H7 (cell line): ENCODE measurements at regions not wholly inside any gene's neighbourhood (a gene's known extent, or its start where the extent isn't known, plus 50 kb on each side); places are given as distances from the start of the nearest gene placed in this dataset.

Experiments
- DNase-seq: peaks from one replicate; pipeline ENCODE4 v3.0.0; 2012
- H3K27me3 ChIP-seq: 2 replicates; pipeline ENCODE4 v1.6.0; 2011; ENCODE audit warnings: mild to moderate bottlenecking, low read length; ENCODE audit not compliant: control insufficient read depth, insufficient read depth
- H3K36me3 ChIP-seq: replicated peaks from 2 replicates; pipeline ENCODE4 v1.5.1; 2011; ENCODE audit warnings: low read length; ENCODE audit not compliant: control insufficient read depth, insufficient read depth
- H3K4me3 ChIP-seq: 2 replicates; pipeline ENCODE4 v1.5.1; 2011; ENCODE audit warnings: low read depth, mild to moderate bottlenecking, control low read depth, low read length, moderate library complexity; ENCODE audit not compliant: insufficient read depth

- H3K36me3 ChIP-seq, result no peaks in the 10 kb centered on the region
- DNase-seq, result no peak
- no peak overlapping the region for H3K4me3 ChIP-seq
- no peaks in the 10 kb centered on the region for H3K27me3 ChIP-seq
Measured at GRCh38 chr6:84453499-84453898, 226.1 kb upstream of the CEP162 start.

DNA sequence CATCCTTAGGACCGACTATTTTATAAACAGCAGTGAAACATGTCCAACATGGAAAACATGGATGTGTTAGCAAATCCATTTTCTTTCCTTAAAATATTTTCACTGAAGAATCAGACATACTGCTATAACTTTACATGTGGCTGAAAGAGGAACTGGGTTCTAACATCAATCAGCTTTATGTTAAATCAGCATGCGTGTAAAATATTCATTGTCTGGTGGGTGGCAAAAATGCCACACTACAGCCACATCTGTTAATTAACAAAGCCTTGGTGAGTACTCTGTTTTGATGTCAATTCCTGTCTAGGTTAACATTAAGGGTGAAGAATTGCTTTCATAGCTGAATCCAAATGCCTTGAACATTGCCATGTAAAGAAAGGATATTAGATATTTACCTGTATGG is 222.6 kb upstream of the CEP162 start:
- no peaks in the 10 kb centered on the region for H3K36me3 ChIP-seq
- no peak for DNase-seq
- H3K4me3 ChIP-seq, result no peak overlapping the region
- H3K27me3 ChIP-seq, result no peaks in the 10 kb centered on the region

GRCh38 chr6:84449220-84449619 is 221.8 kb upstream of the CEP162 start:
- H3K27me3 ChIP-seq, result no peaks in the 10 kb centered on the region
- no peak for DNase-seq
- no peak overlapping the region for H3K4me3 ChIP-seq
- H3K36me3 ChIP-seq, result no peaks in the 10 kb centered on the region

GRCh38 chr6:84448331-84448730 is 220.9 kb upstream of the CEP162 start:
- no peak overlapping the region for H3K4me3 ChIP-seq
- no peak for DNase-seq
- H3K27me3 ChIP-seq, result no peaks in the 10 kb centered on the region
- no peaks in the 10 kb centered on the region for H3K36me3 ChIP-seq

DNA sequence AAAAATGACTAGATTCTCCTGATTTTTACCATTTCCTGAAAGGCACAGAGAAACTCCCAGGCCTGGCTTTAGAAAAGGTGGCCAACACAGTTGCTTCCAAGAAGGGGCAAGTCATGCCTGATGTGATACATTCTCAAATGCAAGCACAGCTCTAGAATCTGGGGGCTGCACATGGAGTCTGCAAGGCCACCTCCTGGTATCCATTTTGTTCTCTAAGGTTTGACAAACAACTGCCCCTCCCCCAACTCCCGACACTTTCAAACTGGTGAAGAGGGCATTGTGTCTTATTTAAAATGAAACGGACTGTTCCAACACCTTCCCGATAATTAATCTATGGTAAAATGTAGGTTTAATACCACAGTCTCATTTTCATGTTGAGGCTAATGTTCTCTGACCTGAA is 220.2 kb upstream of the CEP162 start:
- DNase-seq, result no peak
- no peaks in the 10 kb centered on the region for H3K36me3 ChIP-seq
- no peaks in the 10 kb centered on the region for H3K27me3 ChIP-seq
- H3K4me3 ChIP-seq, result no peak overlapping the region

GRCh38 chr6:84445068-84445467 is 217.6 kb upstream of the CEP162 start:
- Histone ChIP-seq H3K27me3 (no peaks in the 10 kb centered on the region), H3K36me3 (no peaks in the 10 kb centered on the region), H3K4me3 (no peak overlapping the region)
- no peak for DNase-seq

- Histone ChIP-seq H3K36me3 (no peaks in the 10 kb centered on the region), H3K27me3 (no peaks in the 10 kb centered on the region), H3K4me3 (no peak overlapping the region)
- no peak for DNase-seq
Measured at GRCh38 chr6:84442208-84442607, 214.8 kb upstream of the CEP162 start.

DNA sequence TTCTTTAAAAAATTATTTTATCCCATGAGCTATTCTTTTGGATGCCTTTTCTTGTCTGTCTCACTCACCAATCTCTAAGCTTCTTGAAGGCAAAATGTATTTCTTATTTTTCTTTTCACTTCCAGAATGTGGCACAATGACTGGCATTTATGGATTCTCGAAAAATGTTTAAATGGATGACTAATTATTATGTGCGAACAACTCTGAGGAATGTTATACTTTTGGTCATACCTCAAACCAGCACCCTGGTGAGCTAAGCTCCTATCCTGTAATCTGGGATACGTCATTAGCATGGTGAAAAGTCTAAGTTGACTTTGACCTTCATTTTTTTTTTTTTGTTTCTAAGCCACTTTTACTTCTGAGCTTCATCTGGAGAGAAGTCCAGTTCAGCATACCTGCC is 214.0 kb upstream of the CEP162 start:
- Histone ChIP-seq H3K4me3 (no peak overlapping the region), H3K27me3 (no peaks in the 10 kb centered on the region), H3K36me3 (no peaks in the 10 kb centered on the region)
- DNase-seq, result no peak

GRCh38 chr6:84434550-84434949 is 207.1 kb upstream of the CEP162 start:
- no peaks in the 10 kb centered on the region for H3K36me3 ChIP-seq
- H3K27me3 ChIP-seq, result no peaks in the 10 kb centered on the region
- no peak overlapping the region for H3K4me3 ChIP-seq
- DNase-seq, result no peak

DNA sequence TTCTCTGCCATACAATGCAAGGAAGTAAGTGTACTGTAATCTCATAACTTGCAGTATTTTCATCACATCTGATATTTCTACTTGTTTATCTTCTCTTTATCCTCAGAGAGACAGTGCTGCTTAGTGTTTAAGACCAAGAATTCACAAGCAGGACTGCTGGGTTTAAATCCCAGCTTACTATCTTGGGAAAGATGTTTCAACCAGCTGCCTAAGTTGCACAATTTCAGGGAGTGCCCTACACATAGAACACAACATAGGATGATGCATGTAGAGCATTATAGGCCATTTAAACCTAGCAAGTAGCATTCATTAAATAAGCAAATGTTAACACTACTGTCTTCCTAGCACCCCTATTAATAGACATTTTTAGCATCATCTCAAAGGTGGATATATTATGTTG is 205.2 kb upstream of the CEP162 start:
- H3K36me3 ChIP-seq, result no peaks in the 10 kb centered on the region
- no peak overlapping the region for H3K4me3 ChIP-seq
- DNase-seq, result no peak
- no peaks in the 10 kb centered on the region for H3K27me3 ChIP-seq

- Histone ChIP-seq H3K4me3 (no peak overlapping the region), H3K36me3 (no peaks in the 10 kb centered on the region), H3K27me3 (no peaks in the 10 kb centered on the region)
- DNase-seq, result peak; percentile 22
Measured at GRCh38 chr6:84428300-84428907, 201.0 kb upstream of the CEP162 start.

DNA sequence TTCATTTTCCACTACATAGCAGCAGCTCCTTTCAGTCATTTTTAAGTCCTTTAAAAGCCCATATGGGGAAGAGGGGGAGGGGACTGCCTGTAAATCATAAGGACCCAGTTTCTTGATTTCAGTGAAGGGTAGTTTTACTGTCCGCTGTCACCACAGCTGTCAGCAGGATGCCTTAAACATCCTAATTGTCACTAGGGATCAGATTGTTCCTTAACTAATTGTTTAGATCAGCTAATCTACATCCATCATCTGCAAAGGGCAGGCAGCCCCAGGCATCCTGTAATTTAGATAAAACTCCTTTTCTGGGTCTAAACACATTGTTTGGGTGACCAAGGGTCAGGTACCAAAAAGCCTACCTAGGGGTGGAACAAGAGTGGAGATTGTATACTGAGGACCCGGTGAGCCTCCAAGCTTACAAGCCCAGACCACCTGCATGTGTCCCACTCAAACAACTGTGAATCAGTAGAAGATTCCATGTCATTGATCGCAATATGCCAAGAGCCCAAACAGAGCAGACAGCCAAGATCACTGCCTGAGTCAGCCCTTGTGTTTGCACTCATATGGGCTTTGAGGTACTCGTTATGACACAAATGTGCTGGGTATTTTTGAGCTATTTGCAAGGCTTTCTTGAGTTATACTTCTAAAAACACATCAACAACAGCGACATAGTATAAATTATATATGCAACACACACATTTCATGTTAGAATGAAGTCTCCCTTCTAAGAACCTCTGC is 198.7 kb upstream of the CEP162 start:
- no peak for DNase-seq
- Histone ChIP-seq H3K4me3 (no peak overlapping the region), H3K36me3 (no peaks in the 10 kb centered on the region), H3K27me3 (no peaks in the 10 kb centered on the region)

DNA sequence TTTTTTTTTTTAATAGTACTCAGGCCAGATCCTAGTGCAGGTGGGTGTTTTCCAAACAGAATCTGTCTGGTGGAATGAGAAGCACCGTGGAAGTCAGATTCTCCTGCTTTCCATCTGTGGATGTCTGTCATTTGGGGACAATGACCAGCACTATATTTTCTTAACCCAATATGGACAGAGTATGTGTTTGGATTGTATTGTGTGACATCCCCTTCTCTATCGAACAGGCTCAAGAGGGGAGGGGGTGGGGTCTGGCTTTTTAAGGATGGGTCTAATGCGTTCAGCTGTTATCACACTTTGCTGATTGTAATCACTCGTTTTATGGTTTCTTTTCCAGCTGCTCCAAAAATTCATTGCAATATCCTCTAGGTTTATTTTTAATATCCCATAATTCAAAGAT is 197.5 kb upstream of the CEP162 start:
- Histone ChIP-seq H3K36me3 (no peaks in the 10 kb centered on the region), H3K27me3 (no peaks in the 10 kb centered on the region), H3K4me3 (no peak overlapping the region)
- DNase-seq, result no peak

GRCh38 chr6:84422380-84422968 is 195.0 kb upstream of the CEP162 start:
- no peaks in the 10 kb centered on the region for H3K27me3 ChIP-seq
- no peak overlapping the region for H3K4me3 ChIP-seq
- peak; percentile 30 for DNase-seq
- H3K36me3 ChIP-seq, result no peaks in the 10 kb centered on the region

- Histone ChIP-seq H3K36me3 (no peaks in the 10 kb centered on the region), H3K27me3 (no peaks in the 10 kb centered on the region), H3K4me3 (no peak overlapping the region)
- DNase-seq, result no peak
Measured at GRCh38 chr6:84421031-84421430, 193.6 kb upstream of the CEP162 start.
